GM21619 (cell line): ENCODE measurements at regions not wholly inside any gene's neighbourhood (a gene's known extent, or its start where the extent isn't known, plus 50 kb on each side); places are given as distances from the start of the nearest gene placed in this dataset.

Experiments
- ATAC-seq: cut with Tn5 transposase; IDR thresholded peaks from one replicate; pipeline ENCODE4 v1.9.1; 2021; ENCODE audit not compliant: unreplicated experiment

- ATAC-seq = no peak
Observed at GRCh38 chr1:101664726-101665125, 332.0 kb downstream of the OLFM3 start.

- no peak for ATAC-seq
Observed at GRCh38 chr1:101667761-101668160, 329.0 kb downstream of the OLFM3 start.

GRCh38 chr1:101683136-101683535 lies 313.6 kb downstream of the OLFM3 start:
- ATAC-seq = no peak

GRCh38 chr1:101683561-101683960 lies 313.2 kb downstream of the OLFM3 start:
- no peak for ATAC-seq

GRCh38 chr1:101697072-101697471 lies 299.7 kb downstream of the OLFM3 start:
- no peak for ATAC-seq

GRCh38 chr1:101698681-101699080 lies 298.0 kb downstream of the OLFM3 start:
- no peak for ATAC-seq

- no peak for ATAC-seq
Observed at GRCh38 chr1:101704895-101705294, 291.8 kb downstream of the OLFM3 start.

- no peak for ATAC-seq
Observed at GRCh38 chr1:101706366-101706765, 290.4 kb downstream of the OLFM3 start.

GRCh38 chr1:101709721-101710120 lies 287.0 kb downstream of the OLFM3 start:
- ATAC-seq = no peak

GRCh38 chr1:101713760-101714159 lies 283.0 kb downstream of the OLFM3 start:
- no peak for ATAC-seq

GRCh38 chr1:101723415-101723814 lies 273.3 kb downstream of the OLFM3 start:
- no peak for ATAC-seq

- no peak for ATAC-seq
Observed at GRCh38 chr1:101728029-101728428, 268.7 kb downstream of the OLFM3 start.

- ATAC-seq = no peak
Observed at GRCh38 chr1:101730559-101730958, 266.2 kb downstream of the OLFM3 start.

GRCh38 chr1:101732261-101732660 lies 264.5 kb downstream of the OLFM3 start:
- ATAC-seq = peak; percentile 62

- no peak for ATAC-seq
Observed at GRCh38 chr1:101733340-101733739, 263.4 kb downstream of the OLFM3 start.

- ATAC-seq = no peak
Observed at GRCh38 chr1:101738475-101738874, 258.3 kb downstream of the OLFM3 start.

GRCh38 chr1:101739146-101739545 lies 257.6 kb downstream of the OLFM3 start:
- ATAC-seq = no peak

GRCh38 chr1:101739826-101740330 lies 256.8 kb downstream of the OLFM3 start:
- ATAC-seq = no peak

GRCh38 chr1:101741910-101742309 lies 254.8 kb downstream of the OLFM3 start:
- ATAC-seq = no peak

GRCh38 chr1:101742509-101742908 lies 254.2 kb downstream of the OLFM3 start:
- ATAC-seq = no peak

- ATAC-seq = no peak
Observed at GRCh38 chr1:101745551-101746270, 251.0 kb downstream of the OLFM3 start.

GRCh38 chr1:101748077-101748476 lies 248.6 kb downstream of the OLFM3 start:
- no peak for ATAC-seq
